Stimulated activated CD8-positive, alpha-beta memory T cell treated with anti-CD3 and anti-CD28 coated beads, Interleukin-15, amount 100 ng/mL, for 24 hours (primary cell): ENCODE measurements at regions not wholly inside any gene's neighbourhood (a gene's known extent, or its start where the extent isn't known, plus 50 kb on each side); places are given as distances from the start of the nearest gene placed in this dataset.
"Not testable (repeated sequence)": the region's sequence is repeated elsewhere in the genome, so short reads cannot be mapped to it uniquely, and the experiment has no call there.

ENCODE experiments used
- DNase-seq: peaks from one replicate; pipeline ENCODE4 v3.0.0-alpha.2; 2020; ENCODE audit warnings: low read depth

GRCh38 chr3:27556887-27557286 lies 72.7 kb upstream of the SLC4A7 start:
- DNase-seq: no peak

- DNase-seq: no peak
Measured at GRCh38 chr3:27554706-27555105, 70.5 kb upstream of the SLC4A7 start.

- no peak for DNase-seq
Measured at GRCh38 chr3:27553886-27554540, 69.8 kb upstream of the SLC4A7 start.

GRCh38 chr3:27552708-27553107 lies 68.5 kb upstream of the SLC4A7 start:
- not testable (repeated sequence) for DNase-seq

GRCh38 chr3:27551413-27551812 lies 67.2 kb upstream of the SLC4A7 start:
- DNase-seq: not testable (repeated sequence)

GRCh38 chr3:27545061-27545460 lies 60.9 kb upstream of the SLC4A7 start:
- DNase-seq: no peak

GRCh38 chr3:27544372-27544865 lies 60.2 kb upstream of the SLC4A7 start:
- DNase-seq: no peak

GRCh38 chr3:27542476-27542875 lies 58.3 kb upstream of the SLC4A7 start:
- no peak for DNase-seq

GRCh38 chr3:27540231-27540630 lies 56.0 kb upstream of the SLC4A7 start:
- DNase-seq: no peak

- DNase-seq: no peak
Measured at GRCh38 chr3:27536491-27536890, 52.3 kb upstream of the SLC4A7 start.

- DNase-seq: no peak
Measured at GRCh38 chr3:27535809-27536392, 51.7 kb upstream of the SLC4A7 start.

GRCh38 chr3:27533718-27534573 lies 49.8 kb upstream of the SLC4A7 start:
- no peak for DNase-seq
